G401.6 (cell line): ENCODE measurements at regions not wholly inside any gene's neighbourhood (a gene's known extent, or its start where the extent isn't known, plus 50 kb on each side); places are given as distances from the start of the nearest gene placed in this dataset.

Experiments
- FAIRE-seq: peaks from 2 replicates; lab custom pipeline; 2012; peaks lifted over from hg19 to GRCh38; lab: Jason Lieb, UNC

GRCh38 chr1:218717575-218717974 is 372.4 kb downstream of the TGFB2 start:
- FAIRE-seq: no peak

- no peak for FAIRE-seq
These were observed 373.1 kb downstream of the TGFB2 start for GRCh38 chr1:218718206-218718605.

GRCh38 chr1:218718977-218719376 is 373.8 kb downstream of the TGFB2 start:
- no peak for FAIRE-seq

- no peak for FAIRE-seq
These were observed 383.9 kb downstream of the TGFB2 start for GRCh38 chr1:218728898-218729565.

- no peak for FAIRE-seq
These were observed 390.4 kb downstream of the TGFB2 start for GRCh38 chr1:218735436-218736032.

GRCh38 chr1:218739426-218739825 is 394.3 kb downstream of the TGFB2 start:
- FAIRE-seq: no peak

GRCh38 chr1:218741852-218742251 is 396.7 kb downstream of the TGFB2 start:
- FAIRE-seq: no peak

GRCh38 chr1:218742467-218743262 is 397.5 kb downstream of the TGFB2 start:
- FAIRE-seq: no peak

- FAIRE-seq: no peak
These were observed 398.8 kb downstream of the TGFB2 start for GRCh38 chr1:218743861-218744505.

GRCh38 chr1:218748071-218748470 is 402.9 kb downstream of the TGFB2 start:
- no peak for FAIRE-seq

- FAIRE-seq: no peak
These were observed 405.3 kb downstream of the TGFB2 start for GRCh38 chr1:218750216-218750970.

- FAIRE-seq: no peak
These were observed 406.2 kb downstream of the TGFB2 start for GRCh38 chr1:218751208-218751948.

GRCh38 chr1:218752126-218752525 is 407.0 kb downstream of the TGFB2 start:
- FAIRE-seq: no peak

GRCh38 chr1:218754477-218754876 is 409.3 kb downstream of the TGFB2 start:
- FAIRE-seq: no peak

GRCh38 chr1:218755128-218755527 is 410.0 kb downstream of the TGFB2 start:
- no peak for FAIRE-seq

GRCh38 chr1:218759795-218760194 is 413.9 kb upstream of the LYPLAL1 start:
- FAIRE-seq: no peak

- FAIRE-seq: no peak
These were observed 412.8 kb upstream of the LYPLAL1 start for GRCh38 chr1:218760601-218761570.

GRCh38 chr1:218763538-218763937 is 410.1 kb upstream of the LYPLAL1 start:
- no peak for FAIRE-seq

GRCh38 chr1:218765753-218766152 is 407.9 kb upstream of the LYPLAL1 start:
- no peak for FAIRE-seq

- FAIRE-seq: no peak
These were observed 401.7 kb upstream of the LYPLAL1 start for GRCh38 chr1:218771931-218772330.
